ENCODE measurements at regions not wholly inside any gene's neighbourhood (a gene's known extent, or its start where the extent isn't known, plus 50 kb on each side); places are given as distances from the start of the nearest gene placed in this dataset.
"Not testable (repeated sequence)": the region's sequence is repeated elsewhere in the genome, so short reads cannot be mapped to it uniquely, and the experiment has no call there.

GRCh38 chr1:188669728-188670382 lies 1807.8 kb downstream of the BRINP3 start:
- no peak for ATAC-seq

GRCh38 chr1:188670837-188671236 lies 1806.8 kb downstream of the BRINP3 start:
- ATAC-seq = no peak

GRCh38 chr1:188672153-188672552 lies 1805.5 kb downstream of the BRINP3 start:
- ATAC-seq = no peak

GRCh38 chr1:188689542-188689941 lies 1788.1 kb downstream of the BRINP3 start:
- ATAC-seq = no peak

GRCh38 chr1:188700116-188700515 lies 1777.5 kb downstream of the BRINP3 start:
- no peak for ATAC-seq

- no peak for ATAC-seq
Measured at GRCh38 chr1:188706742-188707141, 1770.9 kb downstream of the BRINP3 start.

GRCh38 chr1:188708795-188709535 lies 1768.7 kb downstream of the BRINP3 start:
- ATAC-seq = no peak

- no peak for ATAC-seq
Measured at GRCh38 chr1:188715566-188715965, 1762.1 kb downstream of the BRINP3 start.

- no peak for ATAC-seq
Measured at GRCh38 chr1:188719735-188720134, 1757.9 kb downstream of the BRINP3 start.

- no peak for ATAC-seq
Measured at GRCh38 chr1:188723332-188724020, 1754.2 kb downstream of the BRINP3 start.

- no peak for ATAC-seq
Measured at GRCh38 chr1:188729039-188729438, 1748.6 kb downstream of the BRINP3 start.

- no peak for ATAC-seq
Measured at GRCh38 chr1:188735567-188735966, 1742.1 kb downstream of the BRINP3 start.

GRCh38 chr1:188749275-188749674 lies 1728.4 kb downstream of the BRINP3 start:
- ATAC-seq = not testable (repeated sequence)

- ATAC-seq = not testable (repeated sequence)
Measured at GRCh38 chr1:188752027-188752426, 1725.6 kb downstream of the BRINP3 start.

GRCh38 chr1:188757747-188758146 lies 1719.9 kb downstream of the BRINP3 start:
- not testable (repeated sequence) for ATAC-seq

GRCh38 chr1:188761226-188761625 lies 1716.4 kb downstream of the BRINP3 start:
- ATAC-seq = no peak

- ATAC-seq = no peak
Measured at GRCh38 chr1:188762166-188762743, 1715.4 kb downstream of the BRINP3 start.

GRCh38 chr1:188763541-188763940 lies 1714.1 kb downstream of the BRINP3 start:
- ATAC-seq = no peak

- no peak for ATAC-seq
Measured at GRCh38 chr1:188769181-188769580, 1708.5 kb downstream of the BRINP3 start.

- ATAC-seq = no peak
Measured at GRCh38 chr1:188769936-188770335, 1707.7 kb downstream of the BRINP3 start.

- ATAC-seq = no peak
Measured at GRCh38 chr1:188778578-188778977, 1699.1 kb downstream of the BRINP3 start.

- ATAC-seq = no peak
Measured at GRCh38 chr1:188782220-188782841, 1695.3 kb downstream of the BRINP3 start.

GRCh38 chr1:188794969-188795368 lies 1682.7 kb downstream of the BRINP3 start:
- no peak for ATAC-seq
